DMS114 treated with DMSO at 0.1 percent for 48 hours (cell line): ENCODE measurements at regions not wholly inside any gene's neighbourhood (a gene's known extent, or its start where the extent isn't known, plus 50 kb on each side); places are given as distances from the start of the nearest gene placed in this dataset.

ENCODE experiments used
- DNase-seq: peaks from one replicate; lab custom pipeline; 2025; ENCODE audit not compliant: unreplicated experiment; lab: John Stamatoyannopoulos, UW

DNA sequence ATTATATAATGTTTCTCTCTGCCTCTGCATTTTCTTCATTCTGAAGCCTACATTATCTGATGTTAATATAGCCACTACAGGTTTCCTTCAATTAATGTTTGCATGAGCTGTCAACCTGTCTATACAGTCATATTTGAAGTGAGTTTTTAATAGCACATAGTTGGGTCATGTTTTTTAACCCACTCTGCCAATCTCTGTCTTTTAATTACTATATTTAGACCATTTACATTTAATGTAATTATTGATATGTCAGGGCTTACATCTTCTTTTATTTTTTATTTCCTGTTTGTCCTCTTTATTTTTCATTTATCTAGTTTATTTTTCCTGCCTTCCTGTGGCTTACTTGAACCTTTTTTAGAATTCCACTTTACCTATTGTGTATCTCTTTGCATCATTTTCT is 124.3 kb upstream of the PDE1C start:
- DNase-seq: no peak

DNA sequence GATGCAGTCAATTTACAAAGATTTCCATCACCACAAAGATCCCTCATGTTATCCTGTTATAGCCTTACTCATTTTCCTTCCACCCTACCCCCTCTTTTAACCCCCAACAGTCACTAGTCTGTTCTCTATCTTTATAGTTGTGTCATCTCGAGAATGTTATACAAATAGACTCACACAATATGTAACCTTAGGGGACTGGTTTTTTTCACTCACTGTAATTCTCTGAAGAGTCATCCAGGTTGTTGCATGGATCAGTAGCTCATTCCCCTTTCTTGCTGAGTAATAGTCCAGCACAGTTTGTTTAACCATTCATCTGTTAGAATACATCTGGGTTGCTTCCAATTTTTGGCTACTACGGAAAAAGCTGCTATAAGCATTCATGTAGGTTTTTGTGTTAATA is 121.1 kb upstream of the PDE1C start:
- DNase-seq: no peak

DNA sequence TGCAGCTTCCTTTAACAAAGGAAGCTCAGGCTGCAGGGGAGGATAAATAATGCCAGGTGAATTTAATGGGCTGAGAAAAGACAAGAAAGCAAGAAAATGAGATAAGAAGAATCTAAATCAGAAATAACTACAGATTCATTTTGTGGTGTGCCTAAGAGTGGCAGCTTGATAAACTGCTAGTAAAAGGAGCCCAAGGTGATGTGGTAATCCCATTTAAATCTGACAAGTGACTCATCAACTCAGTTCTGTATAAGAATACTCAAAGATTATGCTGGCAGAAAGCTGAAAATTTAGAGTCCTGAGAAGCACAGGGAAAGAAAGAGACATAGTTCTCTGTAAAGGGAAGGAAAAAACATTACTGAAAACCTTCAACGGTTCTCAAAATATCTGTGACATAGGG is 109.4 kb upstream of the PDE1C start:
- DNase-seq: no peak

DNA sequence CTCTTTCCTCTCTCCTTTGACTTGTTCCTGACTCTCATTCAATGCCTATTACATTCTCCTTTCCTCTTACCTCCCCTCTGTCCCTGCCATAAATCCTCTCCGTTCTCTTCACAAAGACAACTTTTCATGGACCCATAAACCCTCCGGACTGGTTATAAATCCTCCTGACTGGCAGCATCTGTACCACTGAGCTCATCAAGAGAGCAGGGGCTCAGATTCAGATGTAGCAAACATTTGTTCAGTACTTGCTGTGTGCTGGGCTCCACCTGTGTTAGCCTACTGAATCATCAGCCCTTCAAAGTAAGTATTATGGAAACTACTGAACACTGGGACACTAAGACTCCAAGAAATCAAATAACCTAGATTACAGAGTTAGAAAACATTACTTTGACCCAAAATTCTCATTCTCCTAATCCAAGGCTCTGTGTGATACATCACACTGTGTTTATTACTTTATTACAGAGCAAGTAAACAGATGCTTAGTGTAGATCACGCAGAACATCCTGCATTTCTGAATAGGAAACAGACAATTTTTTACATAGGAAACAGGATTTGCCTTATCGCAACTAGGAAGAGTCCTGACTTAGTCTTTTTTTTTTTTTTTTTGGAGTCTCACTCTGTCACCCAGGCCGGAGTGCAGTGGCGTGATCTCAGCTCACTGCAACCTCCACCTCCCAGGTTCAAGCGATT is 108.6 kb upstream of the PDE1C start:
- DNase-seq: no peak

DNA sequence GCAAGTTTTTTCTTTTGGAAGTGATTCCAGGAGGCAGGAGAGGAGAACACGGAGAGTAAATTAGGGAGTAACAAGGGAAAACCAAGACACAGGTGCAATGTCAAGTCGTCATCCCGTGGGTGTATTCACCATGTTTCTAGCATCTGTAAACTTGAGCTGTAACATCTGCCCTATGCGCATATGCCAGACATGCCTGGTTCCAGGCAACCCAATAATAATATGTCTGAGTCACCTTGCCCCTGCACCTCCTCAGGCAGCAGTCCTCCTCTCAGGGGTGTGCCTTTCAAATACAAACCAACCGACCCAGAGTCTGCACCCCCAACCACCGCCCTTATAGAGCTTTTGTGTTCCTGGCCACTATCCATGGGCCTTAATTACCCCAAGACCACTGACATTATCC is 107.0 kb upstream of the PDE1C start:
- no peak for DNase-seq

DNA sequence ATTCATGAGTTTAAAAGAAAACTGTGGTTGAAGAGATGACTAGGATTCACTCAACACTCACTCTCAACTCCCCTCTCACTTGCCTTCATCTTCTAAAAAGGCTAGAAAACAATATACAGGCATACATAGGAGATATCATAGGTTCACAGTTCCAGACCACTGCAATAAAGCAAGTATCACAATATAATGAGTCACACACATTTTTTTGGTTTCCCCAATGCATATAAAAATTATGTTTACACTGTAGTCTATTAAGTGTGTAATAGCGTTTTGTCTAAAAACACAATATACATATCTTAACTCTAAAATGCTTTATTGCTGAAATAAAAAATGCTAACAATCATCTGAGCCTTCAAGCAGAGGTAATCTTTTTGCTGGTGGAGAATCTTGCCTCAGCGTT is 104.9 kb upstream of the PDE1C start:
- DNase-seq: no peak

DNA sequence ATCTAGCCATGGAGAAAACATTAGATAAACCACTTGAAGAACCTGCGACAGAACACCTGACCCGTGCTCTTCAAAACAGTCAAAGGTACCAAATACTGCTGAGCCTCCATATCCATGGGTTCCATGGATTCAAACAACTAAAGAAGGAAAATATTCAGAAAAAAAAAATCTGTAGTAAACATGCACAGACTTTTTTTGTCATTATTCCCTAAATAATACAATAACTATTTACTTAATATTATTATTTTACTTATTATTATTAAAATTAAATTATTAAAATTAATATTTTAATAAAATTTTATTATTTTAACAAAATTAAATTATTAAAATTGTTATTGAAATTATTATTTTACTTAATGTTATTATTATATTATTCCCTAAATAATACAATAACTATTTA is 101.0 kb upstream of the PDE1C start:
- DNase-seq: no peak

DNA sequence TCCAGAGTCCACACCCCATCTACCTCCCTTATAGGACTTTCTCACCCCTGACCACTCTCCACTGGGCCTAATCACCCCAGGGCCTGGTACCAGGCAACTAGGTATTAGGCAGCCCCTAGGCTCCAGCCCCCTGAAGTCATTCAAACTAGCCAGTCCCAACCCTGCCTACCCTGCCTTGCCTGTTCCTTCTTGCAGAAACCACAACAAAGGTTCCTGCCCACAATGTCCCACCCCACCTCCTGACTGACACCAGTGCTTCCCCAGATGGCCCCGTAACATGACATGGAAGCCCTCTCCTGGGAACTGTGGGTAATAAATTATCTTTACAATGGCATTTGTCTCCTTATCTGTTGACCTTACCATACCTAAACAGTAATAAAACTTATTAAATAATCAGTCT is 100.6 kb upstream of the PDE1C start:
- no peak for DNase-seq

DNA sequence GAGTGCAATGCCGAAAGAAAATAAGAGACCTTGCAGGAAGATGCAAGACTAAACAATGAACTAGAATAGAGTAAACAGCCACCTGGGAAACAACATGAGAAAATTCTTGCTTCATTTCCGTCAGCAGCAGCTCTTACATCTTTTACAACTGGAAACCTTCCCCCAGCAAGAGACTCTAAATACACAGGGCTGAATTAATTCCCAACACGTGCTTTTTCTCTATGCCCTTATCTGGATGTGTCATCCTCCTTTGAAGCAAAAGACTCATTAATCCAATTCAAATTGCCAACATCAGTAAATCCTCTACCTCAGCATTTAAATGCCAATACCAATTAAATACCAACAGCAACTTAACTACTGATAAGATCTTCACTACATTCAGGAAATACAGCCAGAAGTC is 99.0 kb upstream of the PDE1C start:
- DNase-seq: no peak

DNA sequence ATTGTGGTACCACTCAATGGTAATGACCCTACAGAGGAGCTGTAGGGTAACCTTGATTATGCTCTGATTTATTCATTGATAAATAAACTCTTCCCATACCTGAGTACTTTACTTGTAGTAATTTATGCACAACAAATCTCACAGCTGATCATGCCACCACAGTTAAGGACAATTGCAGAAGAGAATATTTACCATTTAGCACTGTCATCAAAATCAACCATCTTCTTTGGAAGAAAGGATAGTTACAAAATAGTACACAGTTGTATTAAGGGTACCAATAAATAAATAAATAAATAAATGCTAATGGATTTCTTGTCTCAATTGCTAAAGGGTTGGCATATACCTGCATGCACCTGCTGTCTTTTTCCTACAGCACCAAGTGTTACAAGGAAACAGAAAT is 97.6 kb upstream of the PDE1C start:
- DNase-seq: no peak

DNA sequence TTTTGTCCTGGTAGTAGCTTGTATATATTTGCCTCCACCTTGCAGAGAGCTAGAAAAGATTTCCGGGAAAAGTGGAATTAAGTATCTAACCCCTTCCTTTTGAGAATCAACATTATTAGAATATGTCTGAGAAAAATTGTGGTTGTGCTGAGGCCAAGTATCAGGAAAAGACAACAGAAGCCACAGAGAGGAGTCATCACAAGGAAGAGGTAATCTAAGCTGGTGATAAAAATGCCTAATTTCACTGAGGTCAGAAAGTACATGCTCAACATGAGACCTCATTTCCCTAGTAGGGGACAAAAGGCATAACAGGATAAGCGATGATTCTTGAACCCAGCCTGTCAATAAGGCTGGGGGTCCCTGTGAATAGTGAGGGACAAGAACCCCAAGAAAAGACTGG is 97.0 kb upstream of the PDE1C start:
- DNase-seq: no peak

DNA sequence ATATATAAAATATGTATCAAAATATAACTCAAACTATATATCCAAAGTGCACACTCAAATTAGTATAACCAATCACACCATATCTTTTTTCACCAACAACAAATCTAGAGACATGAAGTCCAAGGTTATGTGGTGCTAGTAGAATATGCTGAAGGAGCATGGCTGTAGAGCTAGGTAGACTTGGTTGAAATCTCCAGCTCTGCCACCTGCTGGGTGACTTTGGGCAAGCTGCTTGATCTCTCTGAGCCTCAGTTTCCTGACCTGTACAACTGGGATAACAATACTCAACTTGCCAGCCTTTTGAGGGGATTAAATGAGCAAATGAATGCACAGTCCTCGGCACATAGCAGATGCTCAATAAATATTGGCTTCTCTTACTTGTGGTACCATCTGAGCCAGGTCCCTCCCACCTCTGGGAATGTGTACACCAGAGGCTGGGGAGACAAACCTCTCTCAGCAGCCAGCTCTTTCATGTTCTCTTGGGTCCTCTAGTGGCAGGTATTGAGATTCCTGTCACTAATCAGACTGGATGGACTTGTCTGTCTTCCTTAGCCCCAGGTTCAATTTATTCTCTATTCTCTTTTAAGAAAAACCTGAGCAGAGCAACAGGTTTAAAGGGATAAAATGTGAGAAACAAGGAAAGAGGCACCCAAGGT is 94.3 kb upstream of the PDE1C start:
- no peak for DNase-seq

DNA sequence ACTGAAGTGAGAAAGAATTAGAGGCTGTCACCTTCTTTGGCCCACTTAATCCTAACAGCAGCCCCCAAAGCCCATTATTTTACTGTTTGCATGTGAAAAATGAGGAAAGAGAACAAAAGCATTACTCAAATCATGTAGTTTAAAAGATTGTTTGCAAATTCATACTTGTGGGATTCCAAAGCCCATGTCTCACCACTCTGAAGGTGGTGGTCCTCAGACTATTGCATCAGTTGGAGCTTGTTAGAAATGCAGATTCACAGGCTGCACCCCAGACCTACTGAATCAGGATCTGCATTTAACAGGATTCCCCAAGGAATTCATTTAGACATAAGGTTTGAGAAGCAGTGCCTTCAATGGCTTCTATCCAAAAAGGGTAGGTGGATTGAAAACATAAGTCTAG is 93.7 kb upstream of the PDE1C start:
- no peak for DNase-seq

DNA sequence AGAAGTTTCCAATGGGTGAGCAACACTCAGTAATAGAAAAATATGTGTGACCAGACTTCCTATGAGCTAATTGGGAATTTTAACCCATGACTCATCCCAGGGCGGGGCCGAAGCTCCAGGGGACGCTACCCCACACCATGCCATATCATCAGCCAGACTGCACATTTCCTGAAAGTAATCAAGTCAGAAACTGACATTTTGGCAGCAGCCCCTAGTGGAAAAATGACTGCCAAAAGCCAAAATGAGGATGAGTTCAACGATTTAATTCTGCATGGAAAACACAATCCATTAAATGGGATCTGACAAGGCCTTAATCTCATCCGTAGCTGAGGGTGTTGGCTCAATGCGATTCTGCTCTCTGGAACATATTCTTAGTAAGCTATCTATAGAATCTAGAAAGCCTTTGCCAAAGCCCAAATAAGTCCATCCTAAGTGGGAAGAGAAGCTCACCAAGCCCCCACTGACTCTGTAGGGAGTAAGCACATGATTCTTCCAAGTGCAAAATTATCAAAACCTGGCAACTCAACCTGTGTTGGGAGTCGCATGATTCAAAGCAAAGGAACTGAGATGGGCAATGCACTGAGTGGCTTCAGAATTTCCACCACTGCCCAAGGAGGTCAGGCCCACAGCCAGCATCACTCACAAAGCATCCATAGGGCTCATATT is 93.1 kb upstream of the PDE1C start:
- no peak for DNase-seq

DNA sequence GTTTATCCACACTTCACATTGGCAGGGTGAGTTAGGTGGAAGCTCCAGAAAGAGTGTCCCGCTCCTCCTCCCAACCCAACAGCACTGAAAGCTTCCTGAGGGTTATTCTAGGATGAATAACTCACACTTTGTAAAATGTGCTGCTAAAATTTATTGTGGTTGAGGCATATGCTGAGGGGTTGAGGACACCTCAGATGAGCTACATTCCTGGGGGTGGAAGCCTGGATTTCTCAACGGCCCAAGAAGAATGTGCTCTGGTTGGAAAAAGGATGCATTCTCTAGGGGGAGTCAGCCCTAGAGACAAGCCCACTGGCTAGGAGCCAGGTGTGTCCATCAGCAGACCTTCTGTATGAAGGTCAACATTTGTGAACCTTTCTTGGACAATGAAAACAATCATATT is 91.5 kb upstream of the PDE1C start:
- DNase-seq: no peak

DNA sequence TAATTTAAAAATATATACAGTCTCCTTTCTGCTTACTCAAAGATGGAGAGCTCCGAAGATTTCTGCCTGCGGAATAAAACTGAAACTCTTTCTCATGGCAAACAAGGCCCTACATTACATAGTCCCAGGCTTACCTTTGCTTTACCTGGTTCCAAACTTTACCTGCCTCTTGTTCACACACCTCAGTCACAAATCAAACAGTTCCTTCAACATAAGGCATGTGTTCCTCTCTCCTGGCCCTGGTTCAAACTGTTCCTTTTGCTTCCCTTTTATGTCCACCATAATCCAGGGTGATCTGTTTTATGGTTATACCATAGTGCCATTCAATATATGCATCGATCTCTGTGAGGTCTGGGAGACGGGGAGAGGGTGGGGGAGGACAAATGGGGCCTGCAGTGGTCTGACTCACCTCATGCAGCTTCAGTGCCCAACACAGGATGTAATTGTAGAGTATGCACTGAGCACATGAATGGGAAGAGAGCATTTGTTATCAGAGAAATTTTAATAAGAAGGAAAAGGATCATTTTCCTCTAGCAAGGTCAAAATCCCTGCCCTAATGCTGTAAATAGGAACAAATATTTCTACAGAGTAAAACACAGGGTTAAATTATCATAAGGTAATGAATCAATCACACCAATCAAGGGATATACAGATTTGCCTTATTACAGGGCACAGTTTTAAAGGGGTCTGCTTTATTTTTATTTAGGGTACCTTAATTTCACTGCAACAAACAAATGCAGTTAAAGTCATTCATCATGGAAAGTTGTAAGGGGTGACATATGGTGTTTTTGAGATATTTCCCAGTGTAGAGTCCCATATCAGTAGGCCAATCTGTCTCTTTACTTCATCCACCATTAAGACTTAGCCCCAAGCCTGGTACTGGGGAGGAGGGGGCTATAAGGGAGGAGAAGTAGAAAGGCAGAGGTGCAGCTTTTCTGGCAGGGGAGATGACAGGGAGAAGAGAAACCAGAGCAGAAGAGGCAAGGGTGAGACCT is 88.8 kb upstream of the PDE1C start:
- DNase-seq: no peak

DNA sequence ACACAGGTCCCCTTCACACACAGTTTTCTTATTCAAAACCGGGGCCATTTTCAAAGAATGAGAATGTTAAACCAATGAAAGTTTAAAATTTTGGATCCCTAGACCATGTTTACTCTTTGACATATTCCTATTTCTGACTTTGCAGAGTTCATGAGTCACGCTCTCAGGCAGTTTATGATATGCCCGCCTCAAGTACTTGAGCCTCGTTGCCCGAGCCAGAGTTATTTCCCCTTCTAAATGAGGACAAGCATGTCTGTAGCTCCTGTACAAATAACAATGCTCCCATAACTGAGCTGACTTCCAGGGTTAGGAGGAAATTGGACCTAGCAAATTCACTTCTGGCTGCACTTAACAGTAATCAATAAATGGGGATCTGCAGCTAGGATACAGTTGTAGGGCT is 87.9 kb upstream of the PDE1C start:
- DNase-seq: no peak

DNA sequence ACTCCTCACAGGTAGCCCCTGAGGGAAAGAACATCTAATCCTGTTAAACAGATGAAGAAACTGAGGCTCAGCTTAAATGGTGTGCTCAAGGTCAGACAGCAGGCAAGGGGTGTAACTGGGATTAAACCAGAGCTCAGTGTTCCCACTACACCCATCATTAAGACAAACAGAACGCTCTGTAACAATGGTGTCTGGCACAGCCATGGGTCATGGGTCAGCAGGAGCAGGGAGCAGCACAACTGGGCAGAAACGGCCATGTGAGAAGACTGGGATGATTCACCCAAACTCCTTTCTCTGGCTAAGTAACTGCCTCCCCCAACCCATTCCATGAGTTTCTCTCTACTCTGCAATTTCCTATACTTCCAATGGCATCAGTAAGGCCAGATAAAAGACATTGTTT is 85.5 kb upstream of the PDE1C start:
- DNase-seq: no peak

DNA sequence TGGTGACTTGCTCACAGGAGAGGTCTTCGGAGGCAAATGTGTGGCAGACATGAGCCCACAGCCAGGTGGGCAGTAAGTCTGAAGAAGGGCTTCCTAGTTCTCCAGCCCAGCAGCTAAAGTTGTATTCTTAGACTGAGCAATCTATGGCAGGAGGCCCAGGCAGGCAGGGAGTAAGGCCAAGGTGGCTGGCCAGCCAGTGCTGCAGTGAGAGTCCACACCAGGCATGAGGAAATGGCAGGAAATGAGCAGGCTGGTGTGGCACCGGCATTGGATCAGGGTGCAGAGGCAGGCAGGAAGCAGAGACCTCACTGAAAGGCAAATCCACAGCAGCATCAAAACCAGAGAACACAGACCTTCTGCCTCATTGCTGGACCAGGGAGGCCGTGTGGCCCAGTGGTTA is 84.6 kb upstream of the PDE1C start:
- DNase-seq: no peak

DNA sequence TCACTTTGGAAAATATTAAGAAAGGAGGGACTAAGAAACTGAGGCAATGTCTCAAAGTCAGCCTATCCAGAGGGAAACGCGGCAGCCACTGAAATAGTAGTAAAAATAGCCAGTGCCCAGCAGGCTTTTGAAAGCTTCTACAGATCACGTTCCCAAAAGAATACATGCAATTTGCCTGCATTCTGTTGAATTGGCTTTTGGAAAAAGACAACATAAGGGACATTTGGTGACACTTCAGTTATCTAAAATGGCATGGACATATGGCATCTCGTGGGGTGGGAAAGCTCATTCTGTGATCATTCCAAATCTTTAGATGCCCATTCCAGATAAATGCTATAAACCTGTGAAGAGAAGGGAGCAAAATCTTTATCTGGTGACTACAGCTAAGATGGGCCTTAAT is 82.8 kb upstream of the PDE1C start:
- no peak for DNase-seq

DNA sequence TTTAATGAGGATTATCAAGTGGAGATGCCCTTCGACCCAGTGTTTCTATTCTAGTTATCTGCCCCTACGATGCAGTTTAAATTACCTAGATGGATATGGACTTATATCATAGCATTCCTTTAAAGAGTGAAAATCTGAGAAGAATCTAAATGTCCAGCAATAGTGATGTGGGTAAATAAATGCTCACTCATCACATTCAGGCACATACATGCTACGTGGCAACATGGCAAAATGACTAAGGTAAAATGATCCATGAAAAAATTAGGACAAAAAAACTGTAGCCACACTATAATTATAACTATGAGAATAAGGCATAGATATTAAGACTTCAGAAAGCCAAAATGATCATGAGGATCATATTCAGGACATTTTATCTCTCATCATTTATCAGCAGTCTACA is 82.4 kb upstream of the PDE1C start:
- DNase-seq: no peak
